ENCODE measurements at regions not wholly inside any gene's neighbourhood (a gene's known extent, or its start where the extent isn't known, plus 50 kb on each side); places are given as distances from the start of the nearest gene placed in this dataset. TPM values are rescaled to one million over a fixed set of nuclear protein-coding genes. Genes with fewer than 3 reads are reported as not detected.

DNA sequence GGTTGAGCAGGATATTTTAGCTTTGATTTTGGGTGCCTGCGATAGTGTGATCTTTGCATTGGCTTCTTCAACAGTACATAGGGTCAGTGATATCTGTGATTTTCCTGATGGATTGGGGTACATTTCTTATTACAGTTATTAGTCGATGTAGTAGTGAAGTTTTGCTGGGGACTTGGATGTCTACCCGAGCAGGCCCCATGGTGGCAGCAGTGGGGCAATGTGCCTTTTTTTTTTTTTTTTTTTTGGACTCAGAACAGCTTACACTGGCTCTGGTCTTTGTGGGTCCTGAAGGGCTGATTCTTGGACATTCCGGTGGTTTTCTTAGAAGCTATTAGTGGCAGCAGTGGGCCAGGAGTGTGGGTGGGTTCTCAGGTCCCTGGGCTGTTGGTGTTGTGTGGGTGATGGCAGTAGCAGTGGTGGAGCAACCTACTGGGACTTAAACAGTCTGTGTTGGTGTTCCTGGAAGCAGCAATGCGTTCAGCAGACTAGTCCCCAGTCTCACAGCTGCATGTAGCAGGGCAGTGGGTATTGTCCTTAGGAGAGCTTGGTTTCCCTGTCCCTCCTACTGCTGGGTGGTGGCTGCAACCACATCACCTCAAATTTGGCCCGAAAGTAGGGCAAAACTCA is 53.7 kb upstream of the SLC4A10 start:
- no peak for DNase-seq (ENCODE audit: low read depth in 2 of 3, low spot score in 2 of 3)

DNA sequence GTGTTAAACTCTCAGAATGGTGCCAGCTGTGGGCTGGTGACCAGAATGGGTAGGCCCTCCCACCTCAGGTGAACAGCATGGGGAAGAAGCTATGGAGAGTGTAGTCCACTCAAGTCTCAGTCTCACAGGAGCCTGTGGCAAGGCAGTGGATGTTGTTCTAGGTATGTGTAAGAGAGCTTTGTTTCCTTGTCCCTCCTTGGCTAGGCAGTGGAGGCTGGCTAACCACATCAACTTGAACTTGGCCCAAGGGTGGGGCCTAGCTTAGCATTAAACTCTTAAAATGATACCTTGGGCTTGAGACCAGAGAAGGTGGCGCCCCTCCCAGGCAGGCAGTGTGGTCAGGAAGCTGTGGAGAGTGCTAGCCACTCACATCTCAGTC is 53.2 kb upstream of the SLC4A10 start:
- DNase-seq (ENCODE audit: low read depth in 2 of 3, low spot score in 2 of 3) = no peak

Small RNA genes in the stretch of these regions (small RNA-seq; reads per million reads assigned to genes)
- not detected for gene RF01210

All from hematopoietic multipotent progenitor cell (in vitro differentiated cells).